ENCODE measurements at regions not wholly inside any gene's neighbourhood (a gene's known extent, or its start where the extent isn't known, plus 50 kb on each side); places are given as distances from the start of the nearest gene placed in this dataset.

GRCh38 chr5:66425842-66426241, 170.4 kb upstream of the MAST4 start:
- no peak for FAIRE-seq
- intact Hi-C loops (cut with micrococcal nuclease; ENCODE audit: unreplicated experiment) (no loop called here), in situ Hi-C loops (cut with HindIII; ENCODE audit: extremely low pct_ligation_motif_present, low pct_unique_long_range_greater_than_20kb) (no loop called here)
- ATAC-seq = no peak
- Histone ChIP-seq H3K9ac (ENCODE audit: insufficient read depth, low read depth, low read length) (no peak overlapping the region), H3K36me3 (replicated peaks in 1 of 2; ENCODE audit: control insufficient read depth in 1 of 2, insufficient read depth in 2 of 2, low read length in 2 of 2) (no peaks in the 10 kb centered on the region), H3K27me3 (ENCODE audit: control insufficient read depth in 1 of 2, insufficient read depth in 2 of 2, low read length in 2 of 2) (no peaks in the 10 kb centered on the region), H4K20me1 (ENCODE audit: insufficient read depth, low read length) (no peaks in the 10 kb centered on the region), H3K79me2 (ENCODE audit: insufficient read depth, low read length) (no peaks in the 10 kb centered on the region), H3K4me1 (ENCODE audit: insufficient read depth, low read length) (no peaks in the 10 kb centered on the region), H2AFZ (ENCODE audit: low read length) (no peak overlapping the region), H3K4me2 (ENCODE audit: low read depth, low read length) (no peak overlapping the region), H3K4me3 (replicated peaks in 1 of 3; ENCODE audit: insufficient read depth in 1 of 3, low read depth in 2 of 3, low read length in 3 of 3) (no peak overlapping the region), H3K9me3 (ENCODE audit: low read length) (peaks cover 5% of the 10 kb centered on the region; the same call in 1 of the 2 replicates), H3K27ac (ENCODE audit: extremely low read length, insufficient read depth, low read length) (no peak overlapping the region)
- POLR2A ChIA-PET = no interaction called here
- CTCF ChIA-PET (ENCODE audit: low intra/inter-chr PET ratio, low total read pairs) = no interaction called here
- no peak for DNase-seq (ENCODE audit: low spot score)
- BruUV-seq (replicated peaks) = no TSS peak
- no peak for TF ChIP-seq HNF1B (CRISPR knock-in tag; IDR thresholded peaks at IDR 0.05)
- no peak for TF ChIP-seq ZNF430 (CRISPR knock-in tag; IDR thresholded peaks at IDR 0.05)
- TF ChIP-seq HOXA9 (CRISPR knock-in tag; IDR thresholded peaks at IDR 0.05; ENCODE audit: borderline replicate concordance) = no peak
- 5% methylated on average over 4 of the region's 4 CpGs for WGBS (ENCODE audit: low lambda C conversion rate)

GRCh38 chr5:66426259-66427138, 169.7 kb upstream of the MAST4 start:
- Histone ChIP-seq H3K27me3 (ENCODE audit: control insufficient read depth in 1 of 2, insufficient read depth in 2 of 2, low read length in 2 of 2) (no peaks in the 10 kb centered on the region), H3K36me3 (replicated peaks in 1 of 2; ENCODE audit: control insufficient read depth in 1 of 2, insufficient read depth in 2 of 2, low read length in 2 of 2) (no peaks in the 10 kb centered on the region), H3K27ac (ENCODE audit: extremely low read length, insufficient read depth, low read length) (no peak overlapping the region), H3K9me3 (ENCODE audit: low read length) (peaks cover 5% of the 10 kb centered on the region; the same call in 1 of the 2 replicates), H4K20me1 (ENCODE audit: insufficient read depth, low read length) (no peaks in the 10 kb centered on the region), H2AFZ (ENCODE audit: low read length) (no peak overlapping the region), H3K9ac (ENCODE audit: insufficient read depth, low read depth, low read length) (no peak overlapping the region), H3K4me3 (replicated peaks in 1 of 3; ENCODE audit: insufficient read depth in 1 of 3, low read depth in 2 of 3, low read length in 3 of 3) (no peak overlapping the region), H3K4me2 (ENCODE audit: low read depth, low read length) (no peak overlapping the region), H3K79me2 (ENCODE audit: insufficient read depth, low read length) (no peaks in the 10 kb centered on the region), H3K4me1 (ENCODE audit: insufficient read depth, low read length) (no peaks in the 10 kb centered on the region)
- no peak for FAIRE-seq
- intact Hi-C loops (cut with micrococcal nuclease; ENCODE audit: unreplicated experiment) = no loop called here
- no peak for ATAC-seq
- WGBS (ENCODE audit: low lambda C conversion rate) = 26% methylated on average over 16 of the region's 16 CpGs
- no peak for TF ChIP-seq ZNF143 (CRISPR knock-in tag; IDR thresholded peaks at IDR 0.05)
- TF ChIP-seq POGZ (CRISPR knock-in tag; IDR thresholded peaks at IDR 0.05) = no peak
- TF ChIP-seq TOE1 (CRISPR knock-in tag; IDR thresholded peaks at IDR 0.05) = no peak
- TF ChIP-seq FOXM1 (CRISPR knock-in tag; IDR thresholded peaks at IDR 0.05) = no peak
- no peak for TF ChIP-seq PLRG1 (conservative IDR thresholded peaks at IDR 0.05)
- TF ChIP-seq ISX (CRISPR knock-in tag; conservative IDR thresholded peaks at IDR 0.05) = no peak
- TF ChIP-seq POLR2AphosphoS5 (IDR thresholded peaks at IDR 0.05; ENCODE audit: low read depth, low read length) = no peak
- no peak for TF ChIP-seq HIC2 (CRISPR knock-in tag; IDR thresholded peaks at IDR 0.05; ENCODE audit: low read depth)
- no peak for TF ChIP-seq GATA4 (IDR thresholded peaks at IDR 0.05; ENCODE audit: borderline replicate concordance, low read depth)
- no peak for TF ChIP-seq ZNF780A (CRISPR knock-in tag; IDR thresholded peaks at IDR 0.05)
- no peak for TF ChIP-seq ZNF12 (CRISPR knock-in tag; IDR thresholded peaks at IDR 0.05)
- no peak for TF ChIP-seq NR2F6 (IDR thresholded peaks at IDR 0.05)
- no peak for TF ChIP-seq NR2F6 (CRISPR knock-in tag; IDR thresholded peaks at IDR 0.05)
- TF ChIP-seq MAFF (IDR thresholded peaks at IDR 0.05; ENCODE audit: low read depth, low read length) = no peak
- TF ChIP-seq ATF1 (CRISPR knock-in tag; IDR thresholded peaks at IDR 0.05) = no peak
- no peak for TF ChIP-seq SKI (IDR thresholded peaks at IDR 0.05; ENCODE audit: partially characterized antibody)
- ChIA-PET POLR2A (no interaction called here), CTCF (ENCODE audit: low intra/inter-chr PET ratio, low total read pairs) (no interaction called here)
- BruUV-seq (replicated peaks) = no TSS peak
- DNase-seq (ENCODE audit: low spot score) = no peak
- in situ Hi-C loops (cut with HindIII; ENCODE audit: extremely low pct_ligation_motif_present, low pct_unique_long_range_greater_than_20kb) = no loop called here
